MCF 10A (cell line): ENCODE measurements at regions not wholly inside any gene's neighbourhood (a gene's known extent, or its start where the extent isn't known, plus 50 kb on each side); places are given as distances from the start of the nearest gene placed in this dataset.
"Not testable (repeated sequence)": the region's sequence is repeated elsewhere in the genome, so short reads cannot be mapped to it uniquely, and the experiment has no call there.

Experiments
- BruUV-seq: library from RNA; stranded (reverse); fragments of 400-500 nt; replicated peaks from 2 replicates; lab custom pipeline; 2021; lab: Mats Ljungman, UMichigan
- CTCF ChIA-PET: fragments of 300-600 bp; sonication (Branson Sonifier 250); formaldehyde crosslinking; extraction: SDS; loops from one replicate; lab custom pipeline; 2021; ENCODE audit warnings: antibody characterized with exemption, inconsistent platforms; lab: Yijun Ruan, JAX
- POLR2A ChIA-PET: fragments of 300-600, 350-650 bp; sonication (Branson Sonifier 250); formaldehyde crosslinking; extraction: SDS; loops from one replicate; lab custom pipeline; 2020; ENCODE audit warnings: antibody characterized with exemption, inconsistent platforms; lab: Yijun Ruan, JAX
- DNase-seq: peaks from one replicate; pipeline ENCODE4 v3.0.0-alpha.2; 2018; ENCODE audit not compliant: unreplicated experiment
- H3K27ac Mint-ChIP-seq: one replicate; pipeline ENCODE4 v1.8.0; 2022; ENCODE audit warnings: mild to moderate bottlenecking, low read depth, mixed read lengths; ENCODE audit not compliant: unreplicated experiment
- H3K27me3 Mint-ChIP-seq: one replicate; pipeline ENCODE4 v1.8.0; 2022; ENCODE audit warnings: mixed read lengths; ENCODE audit not compliant: insufficient read depth, unreplicated experiment
- H3K36me3 Mint-ChIP-seq: one replicate; pipeline ENCODE4 v1.8.0; 2022; ENCODE audit warnings: mild to moderate bottlenecking, moderate library complexity, mixed read lengths; ENCODE audit not compliant: insufficient read depth, unreplicated experiment
- H3K4me1 Mint-ChIP-seq: one replicate; pipeline ENCODE4 v1.8.0; 2022; ENCODE audit warnings: mixed read lengths; ENCODE audit not compliant: insufficient read depth, unreplicated experiment
- H3K4me3 Mint-ChIP-seq: one replicate; pipeline ENCODE4 v1.8.0; 2022; ENCODE audit warnings: mild to moderate bottlenecking, moderate library complexity, mixed read lengths; ENCODE audit not compliant: unreplicated experiment
- H3K9me3 Mint-ChIP-seq: one replicate; pipeline ENCODE4 v1.8.0; 2022; ENCODE audit warnings: mixed read lengths; ENCODE audit not compliant: unreplicated experiment
- CTCF ChIP-seq: fragments of 200-600 bp; IDR thresholded peaks from one replicate; pipeline ENCODE4 v1.8.0; 2022; ENCODE audit warnings: antibody characterized with exemption, mild to moderate bottlenecking; ENCODE audit not compliant: unreplicated experiment
- intact Hi-C: fragments of 100-400 bp; cut with micrococcal nuclease; formaldehyde crosslinking; loops from 2 replicates; pipeline ENCODE4 v1.14.1; 2022

- POLR2A ChIA-PET = no interaction called here
Measured at GRCh38 chr2:157004789-157005188, 252.7 kb upstream of the GALNT5 start.

GRCh38 chr2:157015015-157015575 is 242.4 kb upstream of the GALNT5 start:
- no peak for DNase-seq
- H3K36me3 Mint-ChIP-seq = no peaks in the 10 kb centered on the region
- H3K27ac Mint-ChIP-seq = no peak overlapping the region
- H3K9me3 Mint-ChIP-seq = no peaks in the 10 kb centered on the region
- H3K27me3 Mint-ChIP-seq = no peaks in the 10 kb centered on the region
- TF ChIP-seq CTCF = no peak
- BruUV-seq = no TSS peak
- H3K4me3 Mint-ChIP-seq = no peak overlapping the region
- H3K4me1 Mint-ChIP-seq = no peaks in the 10 kb centered on the region
- intact Hi-C loops = no loop called here
- ChIA-PET POLR2A (no interaction called here), CTCF (no interaction called here)

More at GRCh38 chr2:157004789-157005188, 252.7 kb upstream of the GALNT5 start:
- Mint-ChIP-seq H3K36me3 (peaks cover under 1% of the 10 kb centered on the region), H3K4me3 (no peak overlapping the region), H3K27me3 (no peaks in the 10 kb centered on the region), H3K27ac (no peak overlapping the region), H3K4me1 (no peaks in the 10 kb centered on the region), H3K9me3 (peaks cover 22% of the 10 kb centered on the region)
- intact Hi-C loops = no loop called here
- no TSS peak for BruUV-seq
- no peak for TF ChIP-seq CTCF
- CTCF ChIA-PET = interaction anchor here (0.5 kb wide), 1 partner anchor 1016 kb away, joined by 3 read pairs; no protein-coding TSS in a partner anchor
- no peak for DNase-seq

- POLR2A ChIA-PET, CTCF ChIA-PET, H3K27me3 Mint-ChIP-seq, H3K4me3 Mint-ChIP-seq, H3K36me3 Mint-ChIP-seq, intact Hi-C loops, H3K27ac Mint-ChIP-seq, DNase-seq, H3K4me1 Mint-ChIP-seq, BruUV-seq, H3K9me3 Mint-ChIP-seq: not testable (repeated sequence)
Measured at GRCh38 chr2:157023264-157023663, 234.2 kb upstream of the GALNT5 start.

GRCh38 chr2:157024129-157024528 is 233.4 kb upstream of the GALNT5 start:
- H3K4me1 Mint-ChIP-seq = no peaks in the 10 kb centered on the region
- DNase-seq = no peak
- H3K4me3 Mint-ChIP-seq = no peak overlapping the region
- intact Hi-C loops = no loop called here
- H3K9me3 Mint-ChIP-seq = no peaks in the 10 kb centered on the region
- CTCF ChIA-PET = no interaction called here
- POLR2A ChIA-PET = no interaction called here
- no TSS peak for BruUV-seq
- no peaks in the 10 kb centered on the region for H3K27me3 Mint-ChIP-seq
- H3K27ac Mint-ChIP-seq = no peak overlapping the region
- no peaks in the 10 kb centered on the region for H3K36me3 Mint-ChIP-seq
- TF ChIP-seq CTCF = no peak
